ENCODE measurements at regions not wholly inside any gene's neighbourhood (a gene's known extent, or its start where the extent isn't known, plus 50 kb on each side); places are given as distances from the start of the nearest gene placed in this dataset.
A peak's percentile ranks its signal among the peaks of the same experiment; 100 is the strongest.

DNA sequence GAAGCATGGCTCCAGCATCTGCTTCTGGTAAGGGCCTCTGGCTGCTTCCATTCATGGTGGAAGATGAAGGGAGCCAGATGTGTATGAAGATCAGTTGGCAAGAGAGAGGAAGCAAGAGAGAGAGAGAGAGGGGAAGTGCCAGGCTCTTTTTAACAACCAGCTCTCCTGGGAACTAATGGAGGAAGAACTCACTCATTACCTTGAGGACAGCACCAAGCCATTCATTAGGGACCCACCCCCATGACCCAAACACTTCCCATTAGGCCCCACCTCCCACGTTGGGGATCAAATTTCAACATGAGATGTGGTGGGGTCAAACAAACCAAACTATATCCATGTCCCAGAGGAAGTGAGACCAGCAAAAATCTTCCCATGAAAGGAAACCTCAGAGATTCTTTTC lies 124.8 kb upstream of the SIX2 start:
- DNase-seq: no peak

DNA sequence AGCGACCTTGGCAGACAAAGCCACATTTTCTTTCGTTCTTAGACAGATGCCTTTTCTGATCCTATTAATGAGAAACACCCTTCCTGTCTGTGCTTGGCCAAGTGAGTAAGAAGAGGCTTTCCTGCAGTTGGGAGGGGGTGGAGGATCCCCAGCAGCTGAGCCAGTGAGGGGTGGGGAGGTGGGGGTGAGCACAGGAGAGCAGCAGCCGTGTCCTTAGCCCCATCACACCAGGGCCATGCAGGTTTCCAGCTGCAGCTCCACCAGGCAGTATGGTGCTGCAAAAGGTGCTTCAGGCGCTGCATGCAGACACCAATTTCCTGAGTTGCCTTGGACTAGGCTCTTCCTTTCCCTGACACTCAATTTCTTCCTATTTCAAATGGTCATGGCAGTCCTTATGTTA lies 123.3 kb upstream of the SIX2 start:
- DNase-seq: no peak

DNA sequence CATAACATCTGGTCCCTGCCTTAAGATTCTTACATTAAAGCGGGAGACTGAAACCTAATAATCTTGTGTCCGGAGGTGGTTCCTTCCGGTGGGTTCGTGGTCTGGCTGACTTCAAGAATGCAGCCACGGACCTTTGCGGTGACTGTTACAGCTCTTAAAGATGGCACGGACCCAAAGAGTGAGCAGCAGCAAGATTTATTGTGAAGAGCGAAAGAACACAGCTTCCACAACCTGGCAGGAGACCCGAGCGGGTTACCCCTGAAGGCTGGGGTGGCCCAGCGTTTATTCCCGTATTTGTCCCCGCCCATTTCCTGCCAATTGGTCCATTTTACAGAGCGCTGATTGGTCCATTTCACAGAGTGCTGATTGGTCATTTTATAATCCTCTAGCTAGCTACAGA lies 122.3 kb upstream of the SIX2 start:
- DNase-seq: no peak

DNA sequence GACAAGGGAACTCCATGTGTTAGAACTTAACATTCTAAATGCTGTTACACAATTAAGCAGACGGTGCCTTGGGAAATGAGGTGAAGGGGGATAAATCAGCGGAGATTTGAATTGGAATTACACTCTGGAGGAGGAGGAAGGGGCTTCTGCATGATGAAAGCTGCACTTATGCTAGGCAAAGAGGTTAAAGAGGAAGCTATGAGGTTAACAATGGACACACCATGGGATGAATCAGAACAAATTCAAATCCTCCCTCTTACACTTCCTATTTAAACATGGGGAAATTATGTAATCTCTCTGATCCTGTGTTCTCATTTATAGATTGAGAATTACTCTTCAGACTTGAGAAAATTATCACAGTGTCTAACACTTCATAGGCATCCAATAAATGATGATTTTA lies 121.5 kb upstream of the SIX2 start:
- no peak for DNase-seq

DNA sequence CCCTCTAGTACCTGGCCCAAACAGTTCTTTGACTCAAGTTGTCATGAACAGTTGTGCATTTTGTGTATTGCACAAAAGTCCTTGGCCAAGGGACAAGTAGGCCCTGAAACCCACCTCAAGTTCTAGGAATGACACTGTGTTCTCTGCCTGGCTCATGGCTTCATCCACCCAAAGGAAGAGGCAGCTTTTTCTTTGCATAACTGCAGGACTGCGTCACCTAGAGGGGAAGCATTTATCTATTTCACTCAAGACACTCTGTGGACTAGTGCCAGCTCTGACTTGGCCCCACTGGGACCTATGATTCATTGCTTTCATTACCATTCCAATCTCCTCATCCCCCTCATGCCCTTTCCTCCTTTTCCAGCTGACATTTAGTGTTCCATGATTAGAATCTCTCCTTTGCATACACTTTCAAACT lies 119.3 kb upstream of the SIX2 start:
- peak; percentile 94 for DNase-seq

DNA sequence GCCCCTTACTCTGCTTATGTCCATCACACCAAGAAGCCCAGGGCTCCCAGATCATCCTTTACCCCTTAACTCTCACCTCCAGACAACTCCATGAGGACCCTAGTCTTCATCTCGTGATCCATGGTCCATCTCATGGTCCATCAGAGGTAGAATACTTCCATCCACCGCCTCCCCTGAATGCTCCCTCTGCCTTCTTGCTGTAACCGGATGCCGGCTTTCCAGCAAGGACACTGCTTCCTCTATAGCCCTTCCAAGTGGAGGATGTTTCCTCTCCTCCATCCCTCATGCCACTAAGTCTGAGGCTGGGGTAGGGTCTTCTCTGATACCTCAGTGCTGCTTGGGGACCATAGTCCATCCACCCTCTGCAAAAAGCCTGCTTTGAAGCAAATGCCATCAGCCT lies 118.6 kb upstream of the SIX2 start:
- DNase-seq: no peak

DNA sequence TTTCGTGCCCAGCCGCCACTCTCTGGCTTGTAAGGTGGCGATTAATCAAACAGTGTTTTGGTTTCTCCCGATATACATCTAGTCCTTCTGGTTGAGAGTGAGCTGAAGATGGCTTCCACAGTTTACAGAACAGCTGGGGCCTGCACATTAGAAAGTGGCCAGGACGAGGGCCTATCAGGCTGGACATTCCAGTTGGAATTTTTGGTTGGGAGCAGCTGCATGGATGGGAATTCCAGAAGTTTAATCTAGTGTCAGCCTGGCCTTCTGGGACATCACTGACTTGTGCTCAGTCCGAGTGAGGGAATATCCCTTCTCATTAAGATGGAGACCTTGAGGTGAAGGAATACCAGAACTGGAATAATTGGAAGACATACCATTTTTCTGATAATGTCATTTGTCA lies 118.1 kb upstream of the SIX2 start:
- DNase-seq: no peak

DNA sequence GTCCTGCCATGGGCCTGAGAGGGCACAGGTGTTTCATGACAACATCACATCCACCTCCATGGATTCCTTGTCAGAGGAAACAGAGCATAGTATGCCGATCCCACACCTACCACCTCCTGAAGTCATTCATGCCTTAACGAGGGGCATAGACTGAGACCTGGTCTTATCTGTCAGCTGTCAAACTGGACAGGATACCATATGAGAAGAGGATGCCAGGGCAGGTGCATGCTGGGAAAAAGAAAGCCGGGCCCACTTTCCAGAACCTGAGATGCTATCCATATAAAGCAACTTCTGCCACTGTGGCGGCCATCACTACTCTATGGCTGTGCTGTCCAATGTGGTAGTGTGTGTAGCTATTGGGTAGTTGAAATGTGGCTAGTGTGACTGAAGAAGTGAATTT lies 116.0 kb upstream of the SIX2 start:
- DNase-seq: no peak

DNA sequence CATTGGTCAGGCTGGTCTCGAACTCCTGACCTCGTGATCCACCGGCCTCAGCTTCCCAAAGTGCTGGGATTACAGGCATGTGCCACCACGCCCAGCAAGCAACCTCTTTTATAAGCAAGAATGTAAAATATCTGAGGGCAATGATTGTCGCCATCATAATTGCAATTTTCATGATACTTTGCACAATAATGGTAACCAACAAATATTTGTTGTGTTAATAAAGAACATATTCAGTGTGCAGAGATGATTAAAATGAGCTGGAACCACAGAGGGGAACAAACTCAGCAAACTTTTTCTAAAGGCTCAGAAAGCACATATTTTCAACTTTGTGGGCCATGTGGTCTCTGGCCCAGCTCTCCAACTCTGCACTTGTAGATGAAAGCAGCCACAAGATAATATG lies 115.2 kb upstream of the SIX2 start:
- DNase-seq: no peak

DNA sequence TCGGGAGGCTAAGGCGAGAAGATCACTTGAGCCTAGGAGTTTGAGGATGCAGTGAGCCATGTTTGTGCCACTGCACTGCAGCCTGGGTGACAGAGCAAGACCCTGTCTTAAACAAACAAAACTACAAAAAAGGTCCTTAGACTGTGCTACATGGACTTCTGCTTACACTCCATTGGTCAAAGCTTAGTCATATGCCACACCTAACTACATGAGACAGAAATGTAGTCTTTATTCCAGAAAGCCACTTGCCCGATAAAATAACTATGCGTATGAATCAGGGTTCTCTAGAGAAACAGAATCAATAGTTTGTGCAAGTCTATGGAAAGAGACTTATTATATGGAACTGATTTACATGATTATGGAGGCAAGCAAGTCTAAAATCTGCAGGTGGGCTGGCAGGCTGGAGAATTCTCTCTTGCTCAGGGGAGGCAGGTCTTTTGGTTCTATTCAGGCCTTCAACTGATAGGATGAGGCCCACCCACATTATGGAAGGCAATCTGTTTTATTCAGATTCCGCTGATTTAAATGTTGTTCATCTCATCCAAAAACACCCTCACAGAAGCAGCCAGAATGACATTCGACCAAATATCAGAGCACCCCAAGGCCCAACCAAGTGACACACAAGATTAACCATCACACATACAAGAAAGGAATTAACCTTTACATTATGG lies 114.4 kb upstream of the SIX2 start:
- no peak for DNase-seq

DNA sequence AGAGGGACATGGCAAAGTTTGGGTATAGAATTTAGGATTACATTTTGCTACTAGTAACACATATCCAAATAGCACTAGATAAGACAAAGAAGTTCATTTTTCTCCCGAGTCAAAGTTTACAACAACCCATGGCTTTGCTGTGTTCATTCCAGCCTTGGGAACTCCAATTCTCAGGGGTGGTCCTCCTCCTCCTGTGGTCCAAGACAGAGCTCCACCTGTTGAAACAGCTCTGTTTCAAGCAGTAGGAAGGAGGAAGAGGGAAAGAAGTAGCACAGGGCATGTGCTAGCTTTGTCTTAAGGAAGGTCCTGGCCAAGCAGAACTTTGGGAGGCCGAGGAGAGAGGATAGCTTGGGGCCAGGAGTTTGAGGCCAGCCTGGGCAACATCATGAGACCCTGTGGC lies 113.8 kb upstream of the SIX2 start:
- no peak for DNase-seq

DNA sequence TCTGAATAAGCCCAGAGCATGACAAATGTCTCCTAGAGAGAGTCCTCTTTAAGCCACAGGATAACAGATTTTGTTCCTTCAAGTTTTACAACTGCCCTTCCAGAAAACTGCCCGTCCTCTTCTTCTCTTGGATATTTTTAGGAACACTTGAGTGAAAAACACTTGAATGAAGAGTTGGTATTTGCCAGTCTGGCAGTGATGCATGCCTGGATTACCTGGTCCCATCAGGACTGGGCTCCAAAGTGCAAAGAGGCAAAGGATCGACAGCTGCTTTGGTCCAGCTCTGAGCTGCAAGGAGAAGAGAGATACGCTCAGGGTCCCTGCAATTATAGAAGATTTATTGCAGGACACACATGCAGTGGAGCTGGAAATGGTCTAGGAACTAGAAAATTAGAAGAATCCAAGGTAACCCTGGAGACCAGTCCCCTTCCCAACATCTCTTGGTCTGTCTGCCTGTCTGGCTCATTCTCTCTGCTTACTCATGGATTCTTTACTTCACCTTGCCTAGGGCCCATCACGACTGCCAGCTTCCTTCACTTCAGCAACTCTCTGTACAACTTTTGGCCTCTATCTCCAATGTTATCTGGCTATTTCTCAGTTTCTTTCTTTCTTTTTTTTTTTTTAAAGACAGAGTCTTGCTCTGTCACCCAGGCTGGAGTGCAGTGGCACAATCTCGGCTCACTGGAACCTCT lies 112.1 kb upstream of the SIX2 start:
- no peak for DNase-seq

DNA sequence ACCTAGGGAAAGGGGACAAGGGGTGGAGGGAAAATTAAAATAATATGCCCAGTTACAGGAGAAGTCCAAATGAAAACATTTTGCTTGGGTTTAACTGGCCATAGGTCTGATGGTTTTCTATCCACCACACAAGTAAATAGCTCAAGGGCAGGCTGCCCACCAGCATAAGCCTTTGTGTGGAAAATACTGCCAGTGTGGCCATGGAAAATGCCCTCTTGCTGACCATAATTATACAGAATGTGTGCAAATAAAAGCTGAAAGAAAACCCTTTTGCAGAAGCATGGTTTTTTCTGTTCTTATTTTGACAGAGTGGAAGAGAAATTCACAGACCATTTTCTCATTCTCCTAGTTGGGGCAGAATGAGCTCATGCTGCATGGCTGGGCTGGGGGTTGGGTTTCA lies 111.3 kb upstream of the SIX2 start:
- no peak for DNase-seq

DNA sequence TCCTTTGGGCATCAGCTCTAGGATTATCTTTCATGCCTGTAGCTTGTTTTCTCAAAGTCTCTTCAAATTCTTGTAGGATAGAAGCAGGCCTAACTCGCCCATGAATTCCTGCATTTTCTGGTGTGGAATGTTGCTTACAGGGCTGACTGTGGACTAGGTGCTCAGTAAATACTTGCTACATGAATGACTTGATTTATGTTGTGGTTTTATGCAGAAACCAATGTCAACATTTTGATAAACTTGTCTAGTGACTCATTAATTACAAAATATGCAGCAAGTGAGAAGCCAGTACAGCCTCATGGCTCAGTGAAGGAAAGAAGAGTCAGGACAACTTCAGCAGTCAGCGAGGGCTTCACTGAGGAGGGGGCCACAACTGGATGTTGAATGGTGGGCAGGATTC lies 110.6 kb upstream of the SIX2 start:
- DNase-seq: peak; percentile 30

DNA sequence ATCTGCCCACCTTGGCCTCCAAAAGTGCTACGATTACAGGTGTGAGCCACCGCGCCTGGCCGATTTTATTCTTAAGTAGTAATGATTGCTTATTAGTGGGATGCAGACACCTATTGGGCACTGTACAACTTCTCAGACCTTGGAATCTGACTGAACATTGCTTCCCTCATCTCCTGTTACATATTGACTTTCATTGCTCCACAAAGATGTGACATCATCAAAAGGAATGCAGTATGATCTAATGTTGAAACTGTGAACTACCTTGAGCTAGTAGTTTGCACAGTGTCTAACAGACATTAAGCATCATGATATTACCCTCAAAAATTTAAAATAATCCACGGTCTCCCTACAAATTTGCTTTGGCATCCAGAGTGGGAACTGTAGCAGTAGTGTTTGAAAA lies 109.8 kb upstream of the SIX2 start:
- no peak for DNase-seq

DNA sequence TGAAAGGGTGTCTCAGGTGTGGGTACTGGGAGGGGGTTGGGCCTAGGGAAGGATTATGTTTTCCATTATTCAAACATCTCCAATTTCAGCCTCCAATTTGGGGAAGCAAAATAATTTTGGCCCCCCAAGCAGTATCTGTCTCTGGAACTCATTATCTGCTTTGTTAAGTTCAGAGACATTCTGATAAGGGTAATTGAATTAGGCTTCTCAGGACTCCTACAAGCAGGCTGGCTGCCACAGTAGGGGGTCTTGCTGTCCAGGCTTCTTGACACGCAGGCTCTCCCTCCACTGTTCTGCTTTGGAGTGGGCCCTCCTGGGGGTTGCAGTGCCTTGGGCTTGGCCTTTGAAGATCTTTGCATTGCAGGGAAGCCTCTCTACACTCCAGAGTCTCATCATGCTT lies 108.1 kb upstream of the SIX2 start:
- DNase-seq: no peak

DNA sequence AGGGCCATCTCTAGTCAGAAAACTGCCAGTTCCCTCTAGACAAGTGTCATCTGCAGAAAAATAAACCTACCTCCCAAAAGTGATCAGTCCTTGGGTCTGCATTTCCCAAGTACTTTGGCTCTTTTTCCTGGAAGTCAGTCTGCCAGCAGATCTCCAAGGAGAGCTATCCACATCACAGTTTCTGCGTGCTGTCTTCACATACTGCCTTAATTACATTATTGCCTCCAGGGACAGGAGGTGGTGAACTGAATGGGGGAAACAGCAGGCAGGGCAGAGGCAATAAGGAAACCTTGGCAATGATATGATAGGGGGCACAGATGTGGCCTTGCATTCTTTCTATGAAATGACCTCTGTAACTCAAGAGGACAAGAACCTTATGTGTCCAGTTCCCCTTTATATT lies 105.9 kb upstream of the SIX2 start:
- DNase-seq: no peak

DNA sequence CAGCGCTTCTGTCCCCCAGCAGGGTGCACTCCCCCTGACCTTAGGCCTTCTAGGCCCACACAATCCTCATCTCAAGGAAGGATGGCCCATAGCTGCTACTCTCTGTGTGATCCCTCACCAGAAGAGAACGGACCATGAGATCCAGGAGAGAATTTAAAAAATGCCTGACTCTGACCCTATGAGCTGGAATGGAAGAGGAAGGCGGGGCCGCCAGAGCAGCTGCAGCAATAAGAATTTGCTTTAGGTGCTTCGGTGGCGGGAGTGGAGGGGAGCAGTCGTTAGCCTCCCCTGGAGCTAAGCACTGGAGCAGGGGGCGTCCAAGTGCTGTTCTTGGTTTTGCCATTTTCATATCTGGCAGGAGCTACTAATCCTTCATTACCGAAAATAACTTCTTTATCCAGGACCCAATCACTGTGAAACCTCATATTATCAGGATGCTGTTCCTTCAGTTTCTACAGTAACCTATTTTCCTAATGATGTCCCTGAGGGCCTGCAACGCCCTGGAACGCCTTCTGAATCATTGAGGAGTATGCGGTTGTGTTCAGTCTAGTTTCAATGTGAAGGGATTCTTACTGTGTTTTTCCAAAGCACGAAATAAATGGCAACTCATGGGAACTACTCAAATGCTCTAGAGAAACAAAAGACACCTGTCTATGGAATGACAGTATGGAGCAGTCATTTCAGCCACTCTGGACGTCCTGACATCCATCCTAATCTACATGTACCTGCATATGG lies 105.1 kb upstream of the SIX2 start:
- DNase-seq: no peak

DNA sequence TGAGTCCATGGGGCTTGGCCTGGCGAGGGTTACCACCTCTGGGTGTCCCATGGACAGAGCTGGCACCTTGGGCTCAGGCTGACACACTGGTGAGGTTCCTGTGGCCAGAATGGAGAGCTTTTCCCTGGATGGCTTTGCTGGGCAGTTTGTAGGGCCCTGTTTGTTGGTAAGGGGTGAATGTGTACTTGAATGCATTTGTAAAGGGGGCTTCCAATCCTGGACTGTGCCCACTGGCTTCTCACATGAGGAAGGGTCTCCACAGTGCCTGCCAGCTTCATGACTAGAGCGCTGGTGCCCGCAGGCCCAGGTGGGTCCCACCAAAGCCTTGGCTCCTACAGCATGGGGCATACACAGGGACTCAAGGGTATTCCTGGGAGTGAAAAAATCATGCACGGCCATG lies 103.5 kb upstream of the SIX2 start:
- no peak for DNase-seq

DNA sequence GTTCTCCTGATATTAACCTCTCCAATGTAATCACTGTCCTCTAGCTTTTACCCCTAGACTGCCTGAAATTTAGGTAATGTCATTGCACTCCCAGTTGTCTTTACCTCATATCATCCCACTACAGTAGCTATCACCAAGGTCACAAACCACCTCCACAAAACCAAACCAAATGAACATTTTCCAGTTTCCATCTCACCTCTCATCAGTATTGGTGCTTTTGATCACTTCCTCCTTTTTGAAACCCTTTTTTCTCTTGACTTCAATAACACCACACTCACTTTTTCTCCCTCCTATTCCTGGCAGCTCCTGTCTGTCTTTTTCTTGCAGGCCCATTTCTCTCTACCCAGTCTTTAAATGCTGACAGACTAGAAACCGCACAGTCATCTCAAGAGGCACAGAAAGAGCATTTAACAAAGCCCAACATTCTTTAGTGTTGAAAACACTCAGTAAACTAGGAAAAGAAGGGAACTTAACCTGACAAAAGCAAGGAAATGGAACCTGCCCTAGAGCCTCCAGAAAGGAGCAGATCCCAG lies 95.9 kb upstream of the SIX2 start:
- no peak for DNase-seq

DNA sequence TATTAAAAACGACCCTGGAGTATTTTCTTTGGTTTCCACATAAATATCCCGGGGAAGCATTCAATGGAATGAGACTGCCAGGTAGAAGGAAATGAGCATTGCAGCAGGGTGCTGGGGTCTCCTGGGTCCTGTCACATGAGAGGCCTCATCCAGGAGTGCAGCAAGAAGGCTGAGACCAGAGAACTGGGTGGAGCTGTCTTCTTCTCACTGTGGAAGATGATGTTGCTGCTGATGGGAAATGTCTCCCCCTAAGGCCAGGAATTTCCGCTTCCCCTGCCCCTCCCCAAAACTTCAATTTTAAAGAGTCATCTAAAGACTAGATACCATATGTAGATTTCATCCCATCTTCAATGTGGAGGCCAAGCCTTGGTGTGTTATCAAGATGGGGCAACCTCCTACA lies 95.2 kb upstream of the SIX2 start:
- DNase-seq: no peak

DNA sequence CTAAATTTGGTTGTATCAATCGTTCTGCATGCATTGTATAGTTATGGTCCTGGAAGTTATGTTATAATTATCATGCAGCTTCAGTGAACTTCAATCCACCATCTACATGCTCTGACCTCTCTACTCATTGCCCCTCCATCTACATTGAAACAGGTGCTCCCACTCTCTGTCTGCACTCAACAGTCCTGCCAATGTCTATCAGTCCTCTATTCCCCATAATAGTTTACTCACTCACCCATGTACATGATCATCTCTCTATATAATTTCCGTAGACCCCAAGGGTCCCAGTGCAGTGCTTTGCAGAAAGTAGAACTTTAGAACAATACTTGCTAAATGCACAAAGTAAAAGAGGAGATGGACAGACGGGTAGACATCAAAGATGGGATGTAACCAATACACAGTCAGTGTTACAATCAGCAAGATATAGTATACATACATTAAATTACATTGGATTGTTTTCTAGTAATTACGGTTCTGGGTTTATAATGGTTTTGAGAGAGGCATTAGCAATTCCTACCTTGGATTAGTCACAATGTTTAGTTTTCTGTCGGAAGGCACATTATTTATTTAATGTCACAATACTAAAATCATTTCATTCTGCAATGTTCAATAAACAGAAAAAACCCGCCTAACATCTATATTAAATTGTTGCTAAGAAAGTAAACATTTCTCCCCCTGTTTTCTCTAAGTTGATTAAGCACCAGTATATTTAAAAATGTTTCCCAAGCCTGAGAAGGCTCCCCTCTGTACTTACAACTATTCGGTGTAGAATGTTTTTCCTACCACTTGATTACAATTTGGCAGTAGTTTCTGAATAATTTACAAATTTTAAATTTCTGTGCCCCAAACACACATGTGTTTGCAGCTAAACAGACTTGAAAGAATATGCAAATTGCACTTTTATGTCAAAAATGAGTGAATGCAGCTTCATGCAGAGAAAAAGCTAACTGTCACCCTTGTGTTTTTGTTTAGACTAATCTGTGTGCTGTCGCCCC lies 94.4 kb upstream of the SIX2 start:
- DNase-seq: no peak

DNA sequence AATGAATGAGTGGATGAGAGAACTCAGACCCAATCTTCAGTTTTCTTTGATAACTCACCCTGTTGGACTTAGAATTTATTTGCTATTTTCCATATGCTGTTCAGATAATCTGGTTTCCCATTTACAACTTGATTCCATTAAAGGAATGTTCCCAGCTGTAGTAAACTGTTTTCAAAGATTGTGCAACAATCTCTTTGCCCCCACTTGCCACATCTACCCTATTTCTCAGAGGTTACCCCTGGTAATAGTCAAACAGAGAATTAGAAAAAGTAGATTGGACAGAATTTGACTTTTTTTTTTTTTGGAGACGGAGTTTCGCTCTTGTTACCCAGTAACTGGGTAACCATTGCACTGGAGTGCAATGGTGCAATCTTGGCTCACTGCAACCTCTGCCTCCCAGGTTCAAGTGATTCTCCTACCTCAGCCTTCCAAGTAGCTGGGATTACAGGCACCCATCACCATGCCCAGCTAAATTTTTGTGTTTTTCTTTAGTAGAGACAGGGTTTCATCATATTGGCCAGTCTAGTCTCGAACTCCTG lies 93.4 kb upstream of the SIX2 start:
- DNase-seq: no peak
